HG03432 (cell line): ENCODE measurements at regions not wholly inside any gene's neighbourhood (a gene's known extent, or its start where the extent isn't known, plus 50 kb on each side); places are given as distances from the start of the nearest gene placed in this dataset.

Experiments
- ATAC-seq: cut with Tn5 transposase; IDR thresholded peaks from one replicate; pipeline ENCODE4 v1.9.1; 2021; ENCODE audit warnings: mild to moderate bottlenecking, moderate library complexity; ENCODE audit not compliant: unreplicated experiment

DNA sequence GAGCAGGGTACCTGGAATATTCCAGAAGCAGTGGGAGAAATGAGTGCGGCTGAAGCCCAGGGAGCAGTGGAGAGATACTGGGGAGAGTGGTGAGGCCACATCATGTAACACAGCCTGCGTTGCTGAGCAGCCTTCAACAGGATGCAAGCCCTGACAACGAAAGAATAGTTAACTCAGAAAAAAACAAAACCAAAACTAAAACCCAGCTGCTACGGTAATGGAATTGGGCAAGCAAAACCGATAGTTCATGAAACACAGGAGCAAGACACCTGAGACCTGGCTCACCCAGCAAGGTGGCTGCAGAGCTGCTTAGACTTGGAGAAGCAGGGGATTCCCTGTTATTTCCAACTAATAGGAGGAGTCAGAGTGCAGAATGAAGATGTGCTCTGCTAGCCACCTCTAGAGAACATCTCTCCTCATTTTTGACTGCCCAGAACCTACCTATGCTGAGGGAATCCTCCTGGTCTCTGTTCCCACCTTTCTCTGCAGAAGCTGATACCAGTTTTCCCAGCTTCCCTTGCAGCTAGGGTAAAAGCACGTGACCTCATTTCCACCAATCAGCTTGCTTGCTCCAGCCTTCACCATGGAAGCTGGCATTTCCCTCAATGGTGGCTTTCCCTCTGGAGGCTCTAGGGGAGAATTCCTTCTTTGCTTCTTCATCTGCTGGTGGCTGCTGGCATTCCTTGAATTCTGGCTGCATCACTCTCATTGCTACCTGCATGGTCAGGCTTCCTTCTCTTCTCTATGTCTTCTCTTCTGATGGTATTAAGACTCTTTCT lies 59.4 kb upstream of the XYLT1 start:
- peak; percentile 82 for ATAC-seq

DNA sequence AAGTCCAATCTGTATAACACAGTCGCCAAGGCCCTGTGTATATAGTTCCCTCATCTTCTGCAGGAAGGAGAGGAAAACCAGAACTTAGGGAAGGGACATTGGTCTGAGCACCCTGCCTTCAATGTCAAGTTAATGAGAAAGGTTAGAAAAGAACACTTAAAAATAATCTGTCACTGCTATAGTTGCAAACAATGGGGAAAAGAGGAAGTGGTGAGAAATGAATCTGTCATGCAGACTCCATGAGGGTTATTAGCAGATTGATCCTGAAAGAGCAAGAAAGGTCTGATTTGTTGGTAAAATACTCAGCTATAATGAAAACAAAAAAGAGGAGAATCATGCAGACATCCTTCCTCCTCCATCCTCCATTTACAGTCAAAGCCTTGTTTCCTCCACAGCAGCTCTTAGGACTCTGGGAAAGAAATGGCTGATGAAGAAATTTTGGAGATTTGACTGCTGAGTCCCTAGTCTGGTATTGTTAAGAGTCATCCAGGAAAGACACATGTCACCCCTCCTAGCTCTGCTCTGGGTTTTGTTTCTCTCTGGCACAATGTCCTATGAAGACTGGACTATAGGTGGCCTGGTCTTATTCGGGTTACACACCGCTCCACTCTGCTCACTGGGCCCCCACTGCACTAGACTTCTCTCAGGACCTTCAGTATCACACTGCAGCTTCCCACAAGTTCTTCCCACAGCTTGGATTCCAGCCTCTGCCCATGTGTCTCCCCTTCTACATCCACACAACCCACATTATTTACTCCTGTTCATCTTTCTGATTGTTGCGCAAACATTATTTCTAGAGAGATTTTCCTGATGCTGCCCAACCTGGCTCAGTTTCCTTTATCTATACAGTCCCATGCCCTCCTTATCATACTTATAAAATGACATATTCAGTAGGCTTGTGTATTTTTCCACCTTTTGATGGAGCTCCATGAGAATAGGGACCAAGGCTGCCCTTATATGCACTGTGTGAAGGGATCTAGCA lies 56.5 kb upstream of the XYLT1 start:
- ATAC-seq = no peak

DNA sequence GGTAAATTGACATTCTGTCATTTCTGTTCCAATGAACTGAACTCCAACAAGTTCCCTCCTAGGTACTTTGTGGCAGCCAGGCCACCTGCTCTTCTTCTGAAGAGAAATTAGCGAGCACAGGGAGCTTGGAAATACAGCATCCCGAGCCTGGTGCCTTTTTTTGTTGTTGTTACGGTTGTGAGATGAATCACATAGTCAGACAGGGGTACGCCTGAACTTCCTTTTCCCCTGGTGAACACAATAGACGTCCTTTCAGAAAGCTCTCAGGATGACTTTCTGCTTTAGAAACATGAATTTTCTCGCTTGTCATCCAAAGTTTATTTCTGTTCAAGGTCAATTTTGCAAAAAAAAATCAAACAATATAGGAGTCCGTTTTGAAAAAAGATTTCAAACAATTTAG lies 53.9 kb upstream of the XYLT1 start:
- no peak for ATAC-seq

DNA sequence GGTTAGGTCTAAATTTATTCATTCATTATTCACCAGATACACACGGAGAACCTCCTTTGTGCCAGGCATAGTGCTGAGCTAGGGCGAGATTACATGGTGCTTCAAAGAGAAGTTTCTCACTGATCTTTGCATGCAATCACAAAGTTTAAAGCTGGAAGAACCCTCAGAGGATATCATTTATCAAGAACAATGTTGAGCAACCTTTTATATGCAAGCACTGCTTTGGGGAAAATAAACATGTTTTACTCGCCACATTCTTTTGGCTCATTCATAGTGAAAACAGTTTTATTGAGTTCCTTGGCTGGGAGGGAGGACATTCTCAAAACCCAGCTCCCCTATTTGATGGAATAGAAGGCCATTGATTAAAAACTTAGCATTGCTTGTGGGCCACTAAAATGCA lies 49.8 kb upstream of the XYLT1 start:
- ATAC-seq = no peak
